ENCODE measurements at regions not wholly inside any gene's neighbourhood (a gene's known extent, or its start where the extent isn't known, plus 50 kb on each side); places are given as distances from the start of the nearest gene placed in this dataset.
"Not testable (repeated sequence)": the region's sequence is repeated elsewhere in the genome, so short reads cannot be mapped to it uniquely, and the experiment has no call there.

DNA sequence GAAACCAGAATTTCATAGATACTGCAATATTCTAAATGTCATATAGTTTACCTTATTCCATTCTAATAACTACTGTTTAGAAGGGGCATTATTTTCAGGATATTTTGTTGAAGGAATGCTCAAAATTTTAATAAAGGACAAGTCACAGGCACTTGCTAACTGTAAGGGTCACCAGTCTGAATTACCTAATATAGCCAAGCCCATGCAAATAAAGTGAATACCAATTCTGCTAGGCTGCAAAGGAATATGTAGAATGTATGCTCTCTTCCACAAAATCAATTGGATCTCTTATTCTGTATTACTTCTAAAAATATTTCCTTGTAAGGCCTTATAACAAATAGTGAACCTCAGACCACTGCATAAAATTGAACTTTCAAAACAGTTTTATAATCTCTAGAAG, 52.3 kb upstream of the FAT4 start:
- no peak for DNase-seq (ENCODE audit: low read depth, low spot score)

DNA sequence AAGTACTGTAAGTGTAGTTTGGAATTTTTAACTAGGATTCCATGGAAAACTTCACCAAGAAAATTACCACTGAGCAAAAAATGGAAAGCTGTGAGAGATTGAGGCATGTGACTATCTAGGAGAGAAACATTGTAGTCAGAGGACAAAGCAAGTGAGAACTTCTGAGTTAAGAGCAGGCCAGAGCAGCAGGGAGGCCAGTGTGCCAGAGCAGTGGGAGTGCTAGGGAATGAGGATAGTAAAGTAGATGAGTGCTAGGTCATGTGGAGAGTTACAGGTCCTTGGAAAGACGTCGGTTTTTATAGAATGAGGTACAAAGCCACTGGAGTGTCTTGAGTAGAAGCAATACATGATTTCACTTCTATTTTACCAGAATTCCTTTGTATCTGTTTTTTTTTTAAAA, 52.7 kb upstream of the FAT4 start:
- no peak for DNase-seq (ENCODE audit: low read depth, low spot score)

DNA sequence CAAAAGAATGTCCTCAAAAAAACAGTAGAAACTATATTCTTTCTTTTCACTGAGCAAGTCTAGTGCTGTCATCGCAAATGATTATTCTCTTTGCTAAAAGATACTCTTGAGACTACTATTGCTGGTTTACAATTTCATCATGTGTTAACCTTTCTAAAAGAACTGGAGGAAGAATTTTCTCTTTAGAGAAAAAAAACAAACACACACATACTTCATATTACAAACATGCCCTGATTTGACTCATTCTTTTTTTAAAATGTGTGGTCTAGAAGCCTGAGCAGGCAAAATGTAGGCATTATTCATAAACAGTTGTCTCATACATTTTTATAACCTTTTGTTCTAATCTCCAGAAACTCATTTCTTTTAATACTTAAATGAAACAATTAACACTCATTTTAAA, 60.6 kb upstream of the FAT4 start:
- DNase-seq (ENCODE audit: low read depth, low spot score): peak; percentile 13

DNA sequence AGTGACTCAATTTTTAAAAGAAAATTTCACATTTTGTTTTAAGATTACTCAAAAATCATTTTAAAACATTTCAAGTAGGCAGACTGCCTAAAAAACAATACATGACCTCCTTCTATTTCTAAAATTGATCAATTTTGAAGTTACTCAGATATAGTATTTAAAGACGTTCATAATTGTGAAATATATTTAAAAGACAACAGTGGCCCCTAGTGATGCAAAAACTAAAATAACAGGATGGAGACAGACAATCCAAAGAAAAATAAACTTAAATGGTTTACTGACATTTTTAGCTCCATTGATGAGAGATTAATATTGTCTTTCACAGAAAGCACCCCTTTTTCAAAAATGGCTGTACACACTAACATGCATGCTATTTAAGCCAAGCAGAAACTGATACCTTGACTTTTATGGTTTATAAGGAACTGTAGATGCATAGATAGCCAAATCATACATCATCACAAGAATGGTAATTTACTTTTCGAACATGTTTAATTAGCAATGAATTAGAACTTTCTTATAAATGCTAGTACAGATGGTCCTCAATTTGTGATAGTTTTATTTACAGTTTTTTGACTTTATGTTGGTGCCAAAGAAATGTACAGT, 69.8 kb upstream of the FAT4 start:
- DNase-seq (ENCODE audit: low read depth, low spot score): peak; percentile 40

DNA sequence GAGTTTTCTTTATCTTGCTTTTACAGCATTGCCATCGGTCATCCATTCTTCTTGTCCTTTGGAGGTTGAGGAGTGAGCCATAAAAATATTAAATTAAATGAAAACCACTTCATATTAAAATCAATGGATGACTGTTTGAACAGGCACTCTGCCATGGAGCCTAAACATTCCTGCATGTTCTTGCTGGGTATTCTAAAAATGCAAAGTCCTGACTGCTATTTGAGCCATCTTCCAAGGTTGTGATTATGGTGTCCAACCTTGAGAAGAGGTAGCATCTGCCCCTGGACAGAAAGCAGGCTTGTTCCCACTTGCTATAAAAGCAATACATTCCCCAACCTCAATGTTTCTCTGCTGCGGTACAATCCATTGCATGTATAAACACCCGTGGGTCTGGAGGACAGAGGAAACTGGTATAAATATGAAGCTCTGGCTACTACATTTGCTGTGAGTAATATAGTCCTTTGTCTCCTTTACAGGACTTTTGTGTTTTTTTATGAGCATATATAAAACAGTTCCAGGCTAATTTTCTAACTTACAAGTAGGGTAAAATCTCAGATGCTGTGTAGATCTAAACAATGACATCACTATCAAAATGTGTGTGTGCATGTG, 70.9 kb upstream of the FAT4 start:
- no peak for DNase-seq (ENCODE audit: low read depth, low spot score)

DNA sequence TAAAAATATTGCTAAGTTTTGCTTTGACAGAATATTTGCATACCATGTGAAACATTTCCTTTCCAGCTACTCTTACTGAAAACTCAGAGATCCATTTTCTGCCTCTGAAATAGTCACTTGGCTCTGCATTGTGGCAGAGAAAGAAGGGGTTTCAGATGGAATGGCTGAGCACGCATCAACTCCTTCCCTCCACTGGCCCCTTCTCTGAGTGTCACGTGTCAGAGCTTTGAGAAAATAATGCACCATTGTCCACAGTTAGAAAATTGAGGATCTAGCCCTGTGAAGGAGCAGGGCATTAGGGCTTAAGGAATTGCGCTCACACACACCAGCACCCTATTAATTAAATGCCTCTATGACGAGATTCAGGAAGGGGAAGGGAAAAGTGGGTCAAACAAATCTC, 78.8 kb upstream of the FAT4 start:
- no peak for DNase-seq (ENCODE audit: low read depth, low spot score)

DNA sequence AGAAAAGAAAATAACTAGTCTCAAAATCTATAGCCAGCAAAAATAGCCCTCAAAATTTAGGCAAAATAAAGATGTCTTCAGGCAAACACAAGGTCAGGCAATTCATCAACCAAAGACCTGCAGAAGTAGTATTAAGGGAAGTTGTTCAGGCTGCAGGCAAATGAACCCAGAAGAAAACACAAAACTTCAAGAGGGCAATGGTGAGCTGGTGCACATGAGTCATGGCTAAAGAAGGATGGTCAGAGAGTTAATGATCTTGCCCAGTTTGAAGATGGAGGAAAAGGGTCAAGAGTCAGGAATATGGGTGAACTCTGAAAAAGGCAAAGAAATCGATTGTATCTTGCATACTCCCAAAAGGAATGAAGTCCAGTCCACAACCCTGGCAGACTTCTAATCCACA, 83.1 kb upstream of the FAT4 start:
- no peak for DNase-seq (ENCODE audit: low read depth, low spot score)

DNA sequence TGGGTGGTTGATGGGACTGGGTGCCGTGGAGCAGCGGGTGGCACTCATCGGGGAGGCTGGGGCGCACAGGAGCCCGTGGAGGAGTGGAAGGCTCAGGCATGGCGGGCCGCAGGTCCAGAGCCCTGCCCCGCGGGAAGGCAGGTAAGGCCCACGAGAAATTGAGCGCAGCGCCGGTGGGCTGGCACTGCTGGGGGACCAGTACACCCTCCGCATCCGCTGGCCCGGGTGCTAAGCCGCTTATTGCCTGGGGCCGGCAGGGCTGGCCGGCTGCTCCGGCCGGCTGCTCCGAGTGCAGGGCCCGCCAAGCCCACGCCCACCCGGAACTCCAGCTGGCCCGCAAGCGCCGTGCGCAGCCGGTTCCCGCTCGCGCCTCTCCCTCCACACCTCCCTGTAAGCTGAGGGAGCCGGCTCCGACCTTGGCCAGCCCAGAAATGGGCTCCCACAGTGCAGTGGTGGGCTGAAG, 85.1 kb upstream of the FAT4 start:
- DNase-seq (ENCODE audit: low read depth, low spot score): no peak

DNA sequence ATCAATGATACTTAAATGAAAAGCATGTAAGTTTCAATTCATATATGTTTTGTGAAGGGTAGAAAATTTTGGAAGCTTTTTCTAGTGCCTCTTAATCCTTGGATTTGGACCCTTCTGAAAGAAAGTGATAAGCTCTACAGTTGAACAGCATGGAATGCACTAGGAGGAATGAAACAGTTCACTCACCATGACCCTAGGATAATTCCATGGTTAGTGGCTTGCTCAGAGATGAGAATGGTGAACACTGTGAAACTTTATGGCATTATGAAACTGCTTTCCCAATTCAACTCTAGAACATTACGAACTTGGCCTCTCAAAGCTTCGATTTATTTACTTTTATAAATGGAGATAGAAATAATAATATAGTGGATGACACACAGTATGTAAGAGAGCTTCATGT, 88.9 kb upstream of the FAT4 start:
- DNase-seq (ENCODE audit: low read depth, low spot score): no peak

DNA sequence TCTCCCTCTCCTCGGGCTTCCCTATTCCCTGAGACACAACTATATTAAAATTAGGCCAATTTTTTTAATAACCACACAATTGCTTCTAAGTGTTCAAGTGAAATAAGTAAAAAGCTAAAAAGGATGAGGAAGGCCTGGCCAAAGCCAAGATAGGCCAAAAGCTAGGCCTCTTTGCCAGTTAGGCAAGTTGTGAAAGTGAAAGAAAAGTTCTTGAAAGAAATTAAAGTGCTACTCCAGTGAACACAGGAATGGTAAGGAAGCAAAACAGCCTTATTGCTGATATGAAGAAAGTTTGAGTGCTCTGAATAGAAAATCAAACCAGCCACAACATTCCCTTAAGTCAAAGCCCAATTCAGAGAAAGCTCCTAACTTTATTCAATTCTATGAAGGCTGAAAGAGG, 114.2 kb upstream of the FAT4 start:
- DNase-seq (ENCODE audit: low read depth, low spot score): no peak

DNA sequence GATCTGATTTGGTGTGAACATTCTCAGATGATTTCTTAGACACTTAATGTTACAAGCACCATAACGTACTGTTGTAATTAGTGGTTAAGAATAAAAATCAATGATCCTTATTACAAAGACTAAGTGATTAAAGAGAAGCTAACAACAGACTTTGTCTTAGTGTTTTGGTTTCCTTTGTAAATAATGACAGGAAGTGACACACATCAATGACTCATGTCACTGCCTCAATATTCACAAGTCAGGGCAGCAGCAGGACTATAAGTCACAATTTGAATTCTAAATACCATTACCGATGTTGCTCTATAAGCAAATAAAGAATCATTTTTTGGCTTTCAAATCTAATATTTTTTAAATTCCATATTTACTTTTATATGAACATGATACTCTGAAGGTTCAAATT, 115.8 kb upstream of the FAT4 start:
- DNase-seq (ENCODE audit: low read depth, low spot score): peak; percentile 5

DNA sequence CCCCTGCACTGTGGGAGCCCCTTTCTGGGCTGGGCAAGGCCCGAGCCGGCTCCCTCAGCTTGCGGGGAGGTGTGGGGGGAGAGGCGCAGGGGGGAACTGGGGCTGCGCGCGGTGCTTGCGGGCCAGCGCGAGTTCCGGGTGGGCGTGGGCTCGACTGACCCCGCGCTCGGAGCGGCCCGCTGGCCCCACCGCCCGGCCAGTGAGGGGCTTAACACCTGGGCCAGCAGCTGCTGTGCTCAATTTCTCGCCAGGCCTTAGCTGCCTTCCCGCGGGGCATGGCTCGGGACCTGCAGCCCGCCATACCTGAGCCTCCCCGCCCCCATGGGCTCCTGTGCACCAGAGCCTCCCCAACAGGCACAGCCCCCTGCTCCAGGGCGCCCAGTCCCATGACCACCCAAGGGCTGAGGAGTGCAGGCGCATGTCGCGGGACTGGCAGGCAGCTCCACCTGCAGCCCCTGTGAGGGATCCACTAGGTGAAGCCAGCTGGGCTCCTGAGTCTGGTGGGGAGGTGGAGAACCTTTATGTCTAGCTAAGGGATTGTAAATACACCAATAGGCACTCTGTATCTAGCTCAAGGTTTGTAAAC, 122.8 kb upstream of the FAT4 start:
- DNase-seq (ENCODE audit: low read depth, low spot score): not testable (repeated sequence)

DNA sequence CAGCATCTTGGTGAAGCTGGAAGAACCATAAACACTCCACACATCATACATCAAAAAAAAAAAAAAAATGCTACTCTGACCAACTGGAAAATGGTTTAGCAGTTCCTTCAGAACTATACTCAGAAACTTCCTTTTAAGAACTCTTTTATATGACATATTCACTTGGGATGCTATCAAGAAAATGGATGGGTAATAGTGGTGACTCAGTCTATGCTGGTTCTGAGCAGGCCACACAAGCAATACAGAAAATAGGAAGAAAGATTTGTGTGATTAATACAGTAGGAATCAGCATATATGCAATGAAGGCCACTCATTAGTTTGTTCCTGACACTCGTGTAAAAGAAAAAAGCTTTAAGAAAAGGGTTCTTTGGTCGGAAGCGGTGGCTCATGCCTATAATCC, 123.5 kb upstream of the FAT4 start:
- DNase-seq (ENCODE audit: low read depth, low spot score): peak; percentile 28

DNA sequence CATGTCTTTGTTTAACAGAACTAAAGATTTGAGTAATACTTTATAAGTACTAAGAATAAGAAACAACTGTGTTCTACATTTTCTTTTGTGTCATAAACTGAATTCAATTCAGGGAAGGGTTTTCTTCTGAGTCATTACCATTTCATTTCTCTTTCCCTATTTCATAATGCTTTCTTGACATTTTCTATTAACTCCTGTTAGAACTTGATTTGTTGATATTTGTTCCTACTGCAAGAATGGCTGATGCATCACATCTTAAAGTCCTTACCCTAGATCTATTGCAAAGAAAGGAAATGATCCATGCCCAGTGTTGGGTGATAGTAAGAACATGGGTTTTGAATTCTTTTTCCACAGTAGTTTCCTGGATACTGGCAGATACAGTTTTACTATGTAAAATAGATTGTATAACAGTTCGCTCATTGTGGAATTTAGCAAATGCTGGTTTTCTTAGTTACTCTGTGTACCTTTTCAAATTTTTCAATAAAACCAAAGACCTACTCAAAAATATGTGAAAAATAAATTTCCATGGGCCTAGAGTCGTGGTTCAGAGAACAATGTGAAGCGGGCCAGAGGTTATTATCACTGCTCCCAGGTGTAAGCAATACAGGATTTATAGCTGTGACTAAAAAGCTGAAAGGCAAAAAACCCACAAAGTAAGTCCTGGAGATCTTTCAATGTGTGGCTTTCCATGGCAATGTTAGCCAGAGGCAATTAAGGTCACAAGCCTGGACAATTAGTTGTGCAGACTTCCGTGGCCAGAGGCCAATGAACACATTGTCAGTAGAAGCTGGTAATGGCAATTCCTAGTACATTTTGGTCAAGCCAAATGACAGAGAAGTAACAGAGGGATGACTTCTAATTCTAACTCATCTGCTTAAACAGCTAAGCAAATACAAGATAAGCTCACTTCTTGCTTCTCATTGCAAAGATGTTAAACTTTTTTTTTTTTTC, 127.3 kb upstream of the FAT4 start:
- DNase-seq (ENCODE audit: low read depth, low spot score): peak; percentile 74

DNA sequence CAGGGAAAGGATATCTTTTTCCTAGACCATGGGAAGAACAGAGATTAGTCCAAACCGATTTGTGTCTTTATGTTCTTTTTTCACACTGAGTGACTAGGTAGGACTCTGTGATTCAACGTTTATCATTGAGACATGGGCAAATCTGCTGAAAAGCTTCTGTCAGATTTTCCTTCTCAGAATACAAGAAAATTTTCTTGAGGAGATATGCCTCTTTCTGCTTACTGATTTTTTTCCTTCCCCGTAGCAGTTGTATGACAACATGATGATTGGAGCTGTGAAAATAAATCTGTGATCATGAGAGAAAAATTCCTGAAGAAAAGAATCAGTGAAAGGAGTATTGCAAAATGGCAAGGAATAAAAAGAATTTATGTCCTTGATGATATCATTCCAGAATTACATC, 130.6 kb upstream of the FAT4 start:
- DNase-seq (ENCODE audit: low read depth, low spot score): no peak

DNA sequence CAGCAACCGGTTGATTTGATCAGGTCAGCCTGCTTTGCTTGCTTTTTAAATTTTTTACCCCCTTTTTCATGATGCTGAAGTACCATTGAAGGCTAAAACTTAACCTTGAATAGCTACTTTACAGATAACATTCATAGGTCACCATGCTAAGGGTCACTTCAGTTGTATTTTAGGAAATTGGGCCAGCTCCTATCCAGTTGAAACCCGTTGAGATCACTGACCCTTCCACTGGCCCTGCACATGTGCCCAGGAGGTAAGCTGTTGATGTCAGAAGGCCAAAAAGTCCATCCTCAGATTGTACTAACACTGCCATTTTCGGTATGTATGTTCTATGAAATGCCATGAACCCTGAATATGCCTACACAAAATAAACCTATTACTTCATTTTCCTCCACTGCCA, 133.0 kb upstream of the FAT4 start:
- DNase-seq (ENCODE audit: low read depth, low spot score): no peak

DNA sequence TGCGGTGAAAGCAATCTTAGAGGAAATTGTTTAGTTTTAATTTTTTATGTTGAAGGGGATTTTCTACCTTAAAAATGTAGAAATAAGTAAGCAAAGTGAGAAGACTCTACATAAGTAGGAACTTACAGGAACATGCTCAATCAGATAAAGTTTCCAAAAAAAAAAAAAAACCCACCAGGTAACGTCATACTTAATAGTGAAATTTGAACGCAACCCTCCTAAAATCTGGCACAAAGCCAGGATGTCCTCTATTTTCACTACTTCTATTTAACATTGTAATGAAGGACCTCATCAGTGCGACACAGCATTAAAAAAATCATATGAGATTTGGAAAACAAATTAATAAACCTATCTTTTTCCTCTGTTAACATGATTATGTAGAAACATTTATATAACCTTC, 135.0 kb upstream of the FAT4 start:
- DNase-seq (ENCODE audit: low read depth, low spot score): no peak

DNA sequence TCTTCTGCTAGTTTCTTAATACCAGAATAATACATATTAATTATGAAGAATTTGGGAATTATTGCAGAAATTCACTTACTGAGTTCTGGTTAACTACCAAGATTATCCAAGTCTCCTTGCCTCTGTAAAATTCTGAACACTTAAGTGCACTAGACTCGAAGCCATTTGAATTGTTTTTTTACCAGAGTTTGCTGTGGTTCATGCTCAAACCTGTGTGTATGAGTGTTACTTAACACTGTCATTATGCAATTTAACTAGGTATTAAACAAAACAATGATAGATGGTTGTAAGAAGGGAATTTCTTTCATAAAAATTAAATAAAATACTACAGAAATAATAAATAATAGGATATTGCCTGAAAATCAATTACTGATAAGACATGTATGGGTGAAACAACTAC, 145.6 kb upstream of the FAT4 start:
- DNase-seq (ENCODE audit: low read depth, low spot score): no peak

DNA sequence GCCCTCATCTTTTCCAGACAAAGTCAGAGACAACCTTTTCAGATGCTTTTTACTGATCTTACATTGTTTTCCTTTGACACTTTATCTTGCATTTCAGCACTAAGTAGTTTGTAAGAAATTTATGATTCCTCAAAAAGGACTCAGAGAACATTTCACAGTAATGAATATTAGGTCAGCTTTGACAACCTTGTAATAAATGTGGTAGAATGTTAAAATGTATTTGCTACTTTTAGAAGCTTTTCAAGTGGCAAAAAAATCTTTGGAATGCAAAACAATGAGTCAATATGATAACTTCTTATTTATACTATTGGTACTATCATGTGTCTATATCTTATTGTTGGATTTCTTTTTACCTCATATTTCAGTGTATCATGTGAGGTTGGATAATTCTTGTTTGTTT, 146.2 kb upstream of the FAT4 start:
- DNase-seq (ENCODE audit: low read depth, low spot score): no peak

DNA sequence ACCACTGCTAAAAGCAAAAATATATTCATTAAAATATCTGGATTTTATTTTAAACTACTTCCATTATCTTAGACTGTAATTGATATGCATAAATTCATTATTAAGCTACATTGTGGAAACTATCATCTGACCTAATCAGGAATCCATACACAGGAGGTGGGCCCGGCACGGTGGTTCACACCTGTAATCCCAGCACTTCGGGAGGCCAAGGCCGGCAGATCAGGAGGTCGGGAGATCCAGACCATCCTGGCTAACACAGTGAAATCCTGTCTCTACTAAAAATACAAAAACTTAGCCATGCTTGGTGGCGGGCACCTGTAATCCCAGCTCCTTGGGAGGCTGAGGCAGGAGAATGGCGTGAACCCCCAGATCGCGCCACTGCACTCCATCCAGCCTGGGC, 148.7 kb upstream of the FAT4 start:
- not testable (repeated sequence) for DNase-seq (ENCODE audit: low read depth, low spot score)

DNA sequence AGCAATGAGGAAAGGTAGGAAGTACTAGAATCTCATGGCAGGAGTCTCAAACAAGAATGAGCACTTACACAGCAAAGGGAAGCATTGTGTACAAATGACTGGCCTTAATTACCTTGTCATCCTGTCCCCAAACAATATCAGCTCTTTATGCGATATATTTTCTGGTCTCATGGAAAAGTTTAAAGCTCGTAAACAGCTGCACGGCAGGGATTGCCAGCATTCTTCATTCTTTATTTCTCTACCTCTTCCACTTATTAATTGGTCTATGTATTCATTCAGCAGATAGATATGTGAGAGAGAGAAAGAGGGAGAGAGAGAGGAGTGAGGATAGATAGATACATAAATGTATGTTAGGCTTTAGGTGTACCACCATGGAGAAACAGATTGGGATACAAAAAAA, 155.8 kb upstream of the FAT4 start:
- DNase-seq (ENCODE audit: low read depth, low spot score): no peak

DNA sequence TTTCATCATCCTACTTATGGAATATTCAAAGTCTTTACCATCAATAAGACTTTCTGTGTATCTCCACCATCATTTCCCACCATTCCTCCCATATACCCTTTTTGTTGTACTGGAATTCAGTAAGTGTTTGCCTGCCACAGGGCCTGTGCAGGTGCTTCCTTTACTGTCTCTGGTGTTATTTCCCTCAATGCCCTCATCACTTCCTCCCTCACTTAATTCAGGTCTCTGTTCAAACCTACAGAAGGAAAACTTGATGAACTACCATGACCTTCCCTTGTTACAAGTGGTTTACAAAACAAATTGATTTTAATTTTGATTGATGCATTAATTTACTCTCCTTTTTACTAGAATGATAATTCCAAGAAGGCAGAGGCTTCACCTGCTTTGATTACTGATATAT, 159.5 kb upstream of the FAT4 start:
- DNase-seq (ENCODE audit: low read depth, low spot score): no peak
